Right lobe of liver (tissue), 4 donors: ENCODE measurements at regions not wholly inside any gene's neighbourhood (a gene's known extent, or its start where the extent isn't known, plus 50 kb on each side); places are given as distances from the start of the nearest gene placed in this dataset.

Source experiments
- POLR2A ChIP-seq: fragments of 450-650 bp; IDR thresholded peaks from one replicate; pipeline ENCODE4 v1.6.1; 2017; ENCODE audit warnings: antibody characterized with exemption, mild to moderate bottlenecking
- TF ChIP-seq, protein P1 (sequence below), 4 donors: fragments of 200-600 bp in 3 of 4; fragments of 450-650 bp in 1 of 4; IDR thresholded peaks; one replicate each; pipeline versions ENCODE4 v1.5.1 to v1.8.0; 2016 to 2022; ENCODE audit warnings: antibody characterized with exemption in 4 of 4, mild to moderate bottlenecking in 2 of 4
- donor health status: DM: no; HTN: no; CAD: no.
- donor health status: DM: no; HTN: no; CAD: no.
- donor health status: DM: no; HTN: yes; CAD: no.

GRCh38 chr13:112245179-112245724 is 130.9 kb upstream of the SPACA7 start:
- TF ChIP-seq, protein P1, sequence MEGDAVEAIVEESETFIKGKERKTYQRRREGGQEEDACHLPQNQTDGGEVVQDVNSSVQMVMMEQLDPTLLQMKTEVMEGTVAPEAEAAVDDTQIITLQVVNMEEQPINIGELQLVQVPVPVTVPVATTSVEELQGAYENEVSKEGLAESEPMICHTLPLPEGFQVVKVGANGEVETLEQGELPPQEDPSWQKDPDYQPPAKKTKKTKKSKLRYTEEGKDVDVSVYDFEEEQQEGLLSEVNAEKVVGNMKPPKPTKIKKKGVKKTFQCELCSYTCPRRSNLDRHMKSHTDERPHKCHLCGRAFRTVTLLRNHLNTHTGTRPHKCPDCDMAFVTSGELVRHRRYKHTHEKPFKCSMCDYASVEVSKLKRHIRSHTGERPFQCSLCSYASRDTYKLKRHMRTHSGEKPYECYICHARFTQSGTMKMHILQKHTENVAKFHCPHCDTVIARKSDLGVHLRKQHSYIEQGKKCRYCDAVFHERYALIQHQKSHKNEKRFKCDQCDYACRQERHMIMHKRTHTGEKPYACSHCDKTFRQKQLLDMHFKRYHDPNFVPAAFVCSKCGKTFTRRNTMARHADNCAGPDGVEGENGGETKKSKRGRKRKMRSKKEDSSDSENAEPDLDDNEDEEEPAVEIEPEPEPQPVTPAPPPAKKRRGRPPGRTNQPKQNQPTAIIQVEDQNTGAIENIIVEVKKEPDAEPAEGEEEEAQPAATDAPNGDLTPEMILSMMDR (IDR thresholded peaks at IDR 0.05): no peak
- no peak for TF ChIP-seq POLR2A
